ENCODE measurements at regions not wholly inside any gene's neighbourhood (a gene's known extent, or its start where the extent isn't known, plus 50 kb on each side); places are given as distances from the start of the nearest gene placed in this dataset.

- no peak for TF ChIP-seq GATA1 (IDR thresholded peaks at IDR 0.05; ENCODE audit: low read depth, low read length)
- DNase-seq: no peak
Measured at GRCh38 chr21:15221799-15222386, 157.1 kb upstream of the NRIP1 start.

GRCh38 chr21:15222707-15223106, 157.9 kb upstream of the NRIP1 start:
- TF ChIP-seq GATA1 (IDR thresholded peaks at IDR 0.05; ENCODE audit: low read depth, low read length) (no peak), POLR2A (IDR thresholded peaks at IDR 0.05; ENCODE audit: low read length) (no peak)
- DNase-seq: no peak

- TF ChIP-seq POLR2A (IDR thresholded peaks at IDR 0.05; ENCODE audit: low read length): no peak
- DNase-seq: no peak
Measured at GRCh38 chr21:15224346-15225086, 159.7 kb upstream of the NRIP1 start.

- no peak for DNase-seq
- TF ChIP-seq GATA1 (IDR thresholded peaks at IDR 0.05; ENCODE audit: low read depth, low read length) (no peak), POLR2A (IDR thresholded peaks at IDR 0.05; ENCODE audit: low read length) (no peak)
Measured at GRCh38 chr21:15227919-15228318, 163.1 kb upstream of the NRIP1 start.

- no peak for DNase-seq
- TF ChIP-seq POLR2A (IDR thresholded peaks at IDR 0.05; ENCODE audit: low read length) (no peak), GATA1 (IDR thresholded peaks at IDR 0.05; ENCODE audit: low read depth, low read length) (no peak)
Measured at GRCh38 chr21:15229390-15229789, 164.6 kb upstream of the NRIP1 start.

GRCh38 chr21:15233611-15234010, 168.8 kb upstream of the NRIP1 start:
- TF ChIP-seq POLR2A (IDR thresholded peaks at IDR 0.05; ENCODE audit: low read length) (no peak), GATA1 (IDR thresholded peaks at IDR 0.05; ENCODE audit: low read depth, low read length) (no peak)
- DNase-seq: no peak

GRCh38 chr21:15236111-15236510, 171.3 kb upstream of the NRIP1 start:
- DNase-seq: no peak
- no peak for TF ChIP-seq POLR2A (IDR thresholded peaks at IDR 0.05; ENCODE audit: low read length)
- no peak for TF ChIP-seq GATA1 (IDR thresholded peaks at IDR 0.05; ENCODE audit: low read depth, low read length)

- TF ChIP-seq POLR2A (IDR thresholded peaks at IDR 0.05; ENCODE audit: low read length) (no peak), GATA1 (IDR thresholded peaks at IDR 0.05; ENCODE audit: low read depth, low read length) (no peak)
- no peak for DNase-seq
Measured at GRCh38 chr21:15240848-15241247, 176.0 kb upstream of the NRIP1 start.

- DNase-seq: no peak
- TF ChIP-seq POLR2A (IDR thresholded peaks at IDR 0.05; ENCODE audit: low read length) (no peak), GATA1 (IDR thresholded peaks at IDR 0.05; ENCODE audit: low read depth, low read length) (no peak)
Measured at GRCh38 chr21:15241997-15242736, 177.4 kb upstream of the NRIP1 start.

GRCh38 chr21:15242906-15243305, 178.1 kb upstream of the NRIP1 start:
- no peak for DNase-seq
- TF ChIP-seq POLR2A (IDR thresholded peaks at IDR 0.05; ENCODE audit: low read length) (no peak), GATA1 (IDR thresholded peaks at IDR 0.05; ENCODE audit: low read depth, low read length) (no peak)

- TF ChIP-seq POLR2A (IDR thresholded peaks at IDR 0.05; ENCODE audit: low read length) (no peak), GATA1 (IDR thresholded peaks at IDR 0.05; ENCODE audit: low read depth, low read length) (no peak)
- DNase-seq: no peak
Measured at GRCh38 chr21:15243406-15243805, 178.6 kb upstream of the NRIP1 start.

GRCh38 chr21:15247613-15248012, 182.8 kb upstream of the NRIP1 start:
- no peak for DNase-seq
- no peak for TF ChIP-seq POLR2A (IDR thresholded peaks at IDR 0.05; ENCODE audit: low read length)
- no peak for TF ChIP-seq GATA1 (IDR thresholded peaks at IDR 0.05; ENCODE audit: low read depth, low read length)

- TF ChIP-seq POLR2A (IDR thresholded peaks at IDR 0.05; ENCODE audit: low read length) (no peak), GATA1 (IDR thresholded peaks at IDR 0.05; ENCODE audit: low read depth, low read length) (no peak)
- no peak for DNase-seq
Measured at GRCh38 chr21:15249285-15249993, 184.6 kb upstream of the NRIP1 start.

GRCh38 chr21:15250384-15250783, 185.6 kb upstream of the NRIP1 start:
- TF ChIP-seq POLR2A (IDR thresholded peaks at IDR 0.05; ENCODE audit: low read length) (no peak), GATA1 (IDR thresholded peaks at IDR 0.05; ENCODE audit: low read depth, low read length) (no peak)
- no peak for DNase-seq

All from erythroblast (primary cell).